VCaP (cell line): ENCODE measurements at regions not wholly inside any gene's neighbourhood (a gene's known extent, or its start where the extent isn't known, plus 50 kb on each side); places are given as distances from the start of the nearest gene placed in this dataset.

Experiments used
- H3K27ac ChIP-seq: fragments of 450-650 bp; 2 replicates; pipeline ENCODE4 v1.5.1; 2017
- CTCF ChIP-seq: fragments of 450-650 bp; conservative IDR thresholded peaks from 2 replicates; pipeline ENCODE4 v1.5.1; 2017; ENCODE audit warnings: mild to moderate bottlenecking, moderate library complexity

- TF ChIP-seq CTCF: no peak
- no peak overlapping the region for H3K27ac ChIP-seq
Observed at GRCh38 chr6:134480593-134480992, 162.7 kb upstream of the SGK1 start.

GRCh38 chr6:134478764-134479399, 161.0 kb upstream of the SGK1 start:
- no peak overlapping the region for H3K27ac ChIP-seq
- no peak for TF ChIP-seq CTCF

GRCh38 chr6:134477991-134478635, 160.2 kb upstream of the SGK1 start:
- H3K27ac ChIP-seq: no peak overlapping the region
- no peak for TF ChIP-seq CTCF

GRCh38 chr6:134474955-134475354, 157.0 kb upstream of the SGK1 start:
- no peak for TF ChIP-seq CTCF
- H3K27ac ChIP-seq: no peak overlapping the region

- no peak overlapping the region for H3K27ac ChIP-seq
- no peak for TF ChIP-seq CTCF
Observed at GRCh38 chr6:134472661-134473060, 154.7 kb upstream of the SGK1 start.

GRCh38 chr6:134472046-134472445, 154.1 kb upstream of the SGK1 start:
- TF ChIP-seq CTCF: no peak
- H3K27ac ChIP-seq: no peak overlapping the region

- H3K27ac ChIP-seq: no peak overlapping the region
- TF ChIP-seq CTCF: no peak
Observed at GRCh38 chr6:134470457-134470975, 152.6 kb upstream of the SGK1 start.
